ENCODE measurements at regions not wholly inside any gene's neighbourhood (a gene's known extent, or its start where the extent isn't known, plus 50 kb on each side); places are given as distances from the start of the nearest gene placed in this dataset.

DNA sequence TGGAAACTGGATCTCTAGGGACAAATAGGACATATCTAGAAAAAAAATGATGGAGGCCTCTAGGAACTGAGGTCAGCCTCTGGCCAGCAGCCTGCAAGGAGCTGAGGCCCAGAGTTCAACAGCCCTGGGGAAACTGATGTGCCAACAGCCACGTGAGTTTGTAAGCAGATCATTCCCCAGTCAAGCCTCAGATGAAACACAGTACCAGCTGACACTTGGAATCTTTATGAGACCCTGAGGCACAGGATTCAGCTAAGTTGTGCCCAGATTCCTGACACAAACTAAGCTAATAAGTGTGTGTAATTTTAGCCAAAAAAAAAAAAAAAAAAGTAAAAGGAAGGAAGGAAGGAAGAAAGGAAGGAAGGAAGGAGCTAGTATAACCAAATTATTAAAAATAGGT is 1059.8 kb upstream of the MAP3K7 start:
- H3K36me3 ChIP-seq (ENCODE audit: control insufficient read depth in 1 of 2, insufficient read depth in 2 of 2, low read length in 2 of 2): no peaks in the 10 kb centered on the region
- H3K9ac ChIP-seq (ENCODE audit: low read depth in 1 of 2, low read length in 2 of 2): no peak overlapping the region
- no peak overlapping the region for H3K4me3 ChIP-seq (ENCODE audit: low read depth in 1 of 2, low read length in 2 of 2)
- no peaks in the 10 kb centered on the region for H3K4me1 ChIP-seq (ENCODE audit: control insufficient read depth in 1 of 2, insufficient read depth in 2 of 2, low read length in 2 of 2)
- H3K9me3 ChIP-seq (ENCODE audit: control insufficient read depth in 1 of 2, low read length in 2 of 2): no peaks in the 10 kb centered on the region
- H3K27ac ChIP-seq (ENCODE audit: low read depth, low read length): no peak overlapping the region
- no peaks in the 10 kb centered on the region for H3K27me3 ChIP-seq (ENCODE audit: control insufficient read depth in 1 of 2, insufficient read depth in 2 of 2, low read length in 2 of 2)

DNA sequence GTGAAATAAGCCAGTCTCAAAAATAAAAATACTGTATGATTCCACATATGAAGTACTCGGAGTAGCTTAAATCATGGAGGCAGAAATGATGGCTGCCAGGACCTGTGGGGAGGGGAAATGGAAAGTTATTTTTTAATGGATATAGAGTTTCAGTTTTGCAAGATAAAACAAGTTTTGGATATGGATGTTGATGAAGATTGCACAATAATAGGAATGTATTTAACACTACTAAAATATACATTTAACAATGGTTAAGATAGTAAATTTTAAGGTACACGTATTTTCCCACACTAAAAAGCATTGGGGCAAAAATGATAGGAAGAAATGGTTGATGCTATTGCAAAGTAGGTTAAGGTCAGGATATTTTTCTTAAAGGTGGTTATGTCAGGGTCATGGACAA is 1058.9 kb upstream of the MAP3K7 start:
- Histone ChIP-seq H3K27me3 (ENCODE audit: control insufficient read depth in 1 of 2, insufficient read depth in 2 of 2, low read length in 2 of 2) (no peaks in the 10 kb centered on the region), H3K27ac (ENCODE audit: low read depth, low read length) (no peak overlapping the region), H3K36me3 (ENCODE audit: control insufficient read depth in 1 of 2, insufficient read depth in 2 of 2, low read length in 2 of 2) (no peaks in the 10 kb centered on the region), H3K4me1 (ENCODE audit: control insufficient read depth in 1 of 2, insufficient read depth in 2 of 2, low read length in 2 of 2) (no peaks in the 10 kb centered on the region), H3K9ac (ENCODE audit: low read depth in 1 of 2, low read length in 2 of 2) (no peak overlapping the region), H3K9me3 (ENCODE audit: control insufficient read depth in 1 of 2, low read length in 2 of 2) (no peaks in the 10 kb centered on the region), H3K4me3 (ENCODE audit: low read depth in 1 of 2, low read length in 2 of 2) (no peak overlapping the region)

- H3K9me3 ChIP-seq (ENCODE audit: control insufficient read depth in 1 of 2, low read length in 2 of 2): no peaks in the 10 kb centered on the region
- H3K9ac ChIP-seq (ENCODE audit: low read depth in 1 of 2, low read length in 2 of 2): no peak overlapping the region
- no peaks in the 10 kb centered on the region for H3K27me3 ChIP-seq (ENCODE audit: control insufficient read depth in 1 of 2, insufficient read depth in 2 of 2, low read length in 2 of 2)
- H3K27ac ChIP-seq (ENCODE audit: low read depth, low read length): no peak overlapping the region
- H3K4me3 ChIP-seq (ENCODE audit: low read depth in 1 of 2, low read length in 2 of 2): no peak overlapping the region
- H3K36me3 ChIP-seq (ENCODE audit: control insufficient read depth in 1 of 2, insufficient read depth in 2 of 2, low read length in 2 of 2): no peaks in the 10 kb centered on the region
- no peaks in the 10 kb centered on the region for H3K4me1 ChIP-seq (ENCODE audit: control insufficient read depth in 1 of 2, insufficient read depth in 2 of 2, low read length in 2 of 2)
These were observed 1050.3 kb upstream of the MAP3K7 start for GRCh38 chr6:91637217-91637616.

- no peak overlapping the region for H3K4me3 ChIP-seq (ENCODE audit: low read depth in 1 of 2, low read length in 2 of 2)
- H3K9ac ChIP-seq (ENCODE audit: low read depth in 1 of 2, low read length in 2 of 2): no peak overlapping the region
- H3K36me3 ChIP-seq (ENCODE audit: control insufficient read depth in 1 of 2, insufficient read depth in 2 of 2, low read length in 2 of 2): no peaks in the 10 kb centered on the region
- H3K4me1 ChIP-seq (ENCODE audit: control insufficient read depth in 1 of 2, insufficient read depth in 2 of 2, low read length in 2 of 2): no peaks in the 10 kb centered on the region
- no peaks in the 10 kb centered on the region for H3K9me3 ChIP-seq (ENCODE audit: control insufficient read depth in 1 of 2, low read length in 2 of 2)
- H3K27me3 ChIP-seq (ENCODE audit: control insufficient read depth in 1 of 2, insufficient read depth in 2 of 2, low read length in 2 of 2): no peaks in the 10 kb centered on the region
- no peak overlapping the region for H3K27ac ChIP-seq (ENCODE audit: low read depth, low read length)
These were observed 1047.9 kb upstream of the MAP3K7 start for GRCh38 chr6:91634791-91635190.

- H3K27ac ChIP-seq (ENCODE audit: low read depth, low read length): no peak overlapping the region
- peak overlapping the region in 1 of 2 donors; percentile 29 for H3K4me3 ChIP-seq (ENCODE audit: low read depth in 1 of 2, low read length in 2 of 2)
- H3K9ac ChIP-seq (ENCODE audit: low read depth in 1 of 2, low read length in 2 of 2): no peak overlapping the region
- H3K9me3 ChIP-seq (ENCODE audit: control insufficient read depth in 1 of 2, low read length in 2 of 2): no peaks in the 10 kb centered on the region
- no peaks in the 10 kb centered on the region for H3K36me3 ChIP-seq (ENCODE audit: control insufficient read depth in 1 of 2, insufficient read depth in 2 of 2, low read length in 2 of 2)
- H3K4me1 ChIP-seq (ENCODE audit: control insufficient read depth in 1 of 2, insufficient read depth in 2 of 2, low read length in 2 of 2): no peaks in the 10 kb centered on the region
- no peaks in the 10 kb centered on the region for H3K27me3 ChIP-seq (ENCODE audit: control insufficient read depth in 1 of 2, insufficient read depth in 2 of 2, low read length in 2 of 2)
These were observed 1046.7 kb upstream of the MAP3K7 start for GRCh38 chr6:91633374-91634111.

GRCh38 chr6:91632308-91632707 is 1045.4 kb upstream of the MAP3K7 start:
- Histone ChIP-seq H3K4me3 (ENCODE audit: low read depth in 1 of 2, low read length in 2 of 2) (no peak overlapping the region), H3K9ac (ENCODE audit: low read depth in 1 of 2, low read length in 2 of 2) (no peak overlapping the region), H3K36me3 (ENCODE audit: control insufficient read depth in 1 of 2, insufficient read depth in 2 of 2, low read length in 2 of 2) (no peaks in the 10 kb centered on the region), H3K27me3 (ENCODE audit: control insufficient read depth in 1 of 2, insufficient read depth in 2 of 2, low read length in 2 of 2) (no peaks in the 10 kb centered on the region), H3K4me1 (ENCODE audit: control insufficient read depth in 1 of 2, insufficient read depth in 2 of 2, low read length in 2 of 2) (no peaks in the 10 kb centered on the region), H3K9me3 (ENCODE audit: control insufficient read depth in 1 of 2, low read length in 2 of 2) (no peaks in the 10 kb centered on the region), H3K27ac (ENCODE audit: low read depth, low read length) (no peak overlapping the region)

GRCh38 chr6:91631227-91631626 is 1044.4 kb upstream of the MAP3K7 start:
- Histone ChIP-seq H3K36me3 (ENCODE audit: control insufficient read depth in 1 of 2, insufficient read depth in 2 of 2, low read length in 2 of 2) (no peaks in the 10 kb centered on the region), H3K27me3 (ENCODE audit: control insufficient read depth in 1 of 2, insufficient read depth in 2 of 2, low read length in 2 of 2) (no peaks in the 10 kb centered on the region), H3K4me3 (ENCODE audit: low read depth in 1 of 2, low read length in 2 of 2) (no peak overlapping the region), H3K27ac (ENCODE audit: low read depth, low read length) (no peak overlapping the region), H3K9ac (ENCODE audit: low read depth in 1 of 2, low read length in 2 of 2) (no peak overlapping the region), H3K9me3 (ENCODE audit: control insufficient read depth in 1 of 2, low read length in 2 of 2) (no peaks in the 10 kb centered on the region), H3K4me1 (ENCODE audit: control insufficient read depth in 1 of 2, insufficient read depth in 2 of 2, low read length in 2 of 2) (no peaks in the 10 kb centered on the region)

- H3K9ac ChIP-seq (ENCODE audit: low read depth in 1 of 2, low read length in 2 of 2): no peak overlapping the region
- H3K36me3 ChIP-seq (ENCODE audit: control insufficient read depth in 1 of 2, insufficient read depth in 2 of 2, low read length in 2 of 2): no peaks in the 10 kb centered on the region
- no peak overlapping the region for H3K27ac ChIP-seq (ENCODE audit: low read depth, low read length)
- H3K4me1 ChIP-seq (ENCODE audit: control insufficient read depth in 1 of 2, insufficient read depth in 2 of 2, low read length in 2 of 2): no peaks in the 10 kb centered on the region
- H3K9me3 ChIP-seq (ENCODE audit: control insufficient read depth in 1 of 2, low read length in 2 of 2): no peaks in the 10 kb centered on the region
- H3K27me3 ChIP-seq (ENCODE audit: control insufficient read depth in 1 of 2, insufficient read depth in 2 of 2, low read length in 2 of 2): no peaks in the 10 kb centered on the region
- no peak overlapping the region for H3K4me3 ChIP-seq (ENCODE audit: low read depth in 1 of 2, low read length in 2 of 2)
These were observed 1040.0 kb upstream of the MAP3K7 start for GRCh38 chr6:91626911-91627310.

DNA sequence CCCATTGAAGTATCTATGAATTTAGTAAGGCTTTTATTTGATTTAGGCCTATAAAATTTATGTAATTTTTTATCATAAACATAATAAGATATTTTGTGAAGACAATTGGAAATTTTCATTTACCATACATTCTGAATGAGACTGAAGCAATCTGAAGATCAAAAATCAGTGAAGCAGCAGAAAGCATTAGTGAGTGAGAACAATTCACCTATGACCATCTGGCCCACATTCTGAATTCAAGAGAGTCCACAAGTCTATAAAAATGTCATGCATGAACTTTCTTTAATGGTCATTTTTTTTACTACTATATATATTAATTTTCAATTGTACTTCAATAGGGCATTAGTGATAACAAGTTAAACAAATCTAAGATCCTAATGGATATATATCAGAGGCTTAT is 1026.6 kb upstream of the MAP3K7 start:
- H3K27ac ChIP-seq (ENCODE audit: low read depth, low read length): no peak overlapping the region
- no peaks in the 10 kb centered on the region for H3K27me3 ChIP-seq (ENCODE audit: control insufficient read depth in 1 of 2, insufficient read depth in 2 of 2, low read length in 2 of 2)
- H3K36me3 ChIP-seq (ENCODE audit: control insufficient read depth in 1 of 2, insufficient read depth in 2 of 2, low read length in 2 of 2): no peaks in the 10 kb centered on the region
- H3K4me1 ChIP-seq (ENCODE audit: control insufficient read depth in 1 of 2, insufficient read depth in 2 of 2, low read length in 2 of 2): no peaks in the 10 kb centered on the region
- H3K4me3 ChIP-seq (ENCODE audit: low read depth in 1 of 2, low read length in 2 of 2): no peak overlapping the region
- H3K9ac ChIP-seq (ENCODE audit: low read depth in 1 of 2, low read length in 2 of 2): no peak overlapping the region
- no peaks in the 10 kb centered on the region for H3K9me3 ChIP-seq (ENCODE audit: control insufficient read depth in 1 of 2, low read length in 2 of 2)

GRCh38 chr6:91611190-91611589 is 1024.3 kb upstream of the MAP3K7 start:
- no peak overlapping the region for H3K4me3 ChIP-seq (ENCODE audit: low read depth in 1 of 2, low read length in 2 of 2)
- H3K4me1 ChIP-seq (ENCODE audit: control insufficient read depth in 1 of 2, insufficient read depth in 2 of 2, low read length in 2 of 2): no peaks in the 10 kb centered on the region
- H3K9me3 ChIP-seq (ENCODE audit: control insufficient read depth in 1 of 2, low read length in 2 of 2): no peaks in the 10 kb centered on the region
- H3K36me3 ChIP-seq (ENCODE audit: control insufficient read depth in 1 of 2, insufficient read depth in 2 of 2, low read length in 2 of 2): no peaks in the 10 kb centered on the region
- no peak overlapping the region for H3K9ac ChIP-seq (ENCODE audit: low read depth in 1 of 2, low read length in 2 of 2)
- H3K27me3 ChIP-seq (ENCODE audit: control insufficient read depth in 1 of 2, insufficient read depth in 2 of 2, low read length in 2 of 2): no peaks in the 10 kb centered on the region
- H3K27ac ChIP-seq (ENCODE audit: low read depth, low read length): no peak overlapping the region

GRCh38 chr6:91608428-91608827 is 1021.6 kb upstream of the MAP3K7 start:
- H3K27ac ChIP-seq (ENCODE audit: low read depth, low read length): no peak overlapping the region
- H3K36me3 ChIP-seq (ENCODE audit: control insufficient read depth in 1 of 2, insufficient read depth in 2 of 2, low read length in 2 of 2): no peaks in the 10 kb centered on the region
- H3K9me3 ChIP-seq (ENCODE audit: control insufficient read depth in 1 of 2, low read length in 2 of 2): peaks cover 0 to 1% of the 10 kb centered on the region in 2 donors
- H3K9ac ChIP-seq (ENCODE audit: low read depth in 1 of 2, low read length in 2 of 2): no peak overlapping the region
- H3K4me1 ChIP-seq (ENCODE audit: control insufficient read depth in 1 of 2, insufficient read depth in 2 of 2, low read length in 2 of 2): no peaks in the 10 kb centered on the region
- no peak overlapping the region for H3K4me3 ChIP-seq (ENCODE audit: low read depth in 1 of 2, low read length in 2 of 2)
- no peaks in the 10 kb centered on the region for H3K27me3 ChIP-seq (ENCODE audit: control insufficient read depth in 1 of 2, insufficient read depth in 2 of 2, low read length in 2 of 2)
